HepG2 (cell line): ENCODE measurements at regions not wholly inside any gene's neighbourhood (a gene's known extent, or its start where the extent isn't known, plus 50 kb on each side); places are given as distances from the start of the nearest gene placed in this dataset.

Experiments used
- ATAC-seq: fragments of 200-7000 bp; cut with Tn5 transposase; 3 replicates; pipeline ENCODE4 v1.9.1; 2020; ENCODE audit warnings: mild to moderate bottlenecking, moderate library complexity
- BruUV-seq: library from RNA; stranded (reverse); fragments of 400-500 nt; replicated peaks from 2 replicates; lab custom pipeline; 2021; lab: Mats Ljungman, UMichigan
- CTCF ChIA-PET: fragments of 300-600 bp; formaldehyde crosslinking; extraction: SDS; loops from one replicate; lab custom pipeline; 2021; ENCODE audit warnings: low total read pairs, inconsistent platforms, low intra/inter-chr PET ratio; lab: Yijun Ruan, JAX
- POLR2A ChIA-PET: fragments of 350-600 bp; sonication (Branson Sonifier 250); formaldehyde crosslinking; loops from one replicate; lab custom pipeline; 2020; ENCODE audit warnings: antibody characterized with exemption, inconsistent platforms; lab: Yijun Ruan, JAX
- DNase-seq: peaks from one replicate; pipeline ENCODE4 v3.0.0-alpha.2; 2015; ENCODE audit warnings: low spot score
- FAIRE-seq: peaks from 3 replicates; lab custom pipeline; 2011; peaks lifted over from hg19 to GRCh38; lab: Jason Lieb, UNC
- H2AFZ ChIP-seq: one replicate; pipeline ENCODE4 v1.6.1; 2011; ENCODE audit warnings: low read length, inconsistent platforms
- H3K27ac ChIP-seq: fragments of 300-600 bp; 3 replicates; pipeline ENCODE4 v1.8.0; 2011; ENCODE audit warnings: mixed run types, mild to moderate bottlenecking, mixed read lengths, low read length, inconsistent platforms; ENCODE audit not compliant: insufficient read depth; ENCODE audit errors: extremely low read length
- H3K27me3 ChIP-seq, 2 experiments: fragments of 200-600 bp in 1 of 2; 2 replicates in 1 of 2; 3 replicates in 1 of 2; pipeline versions ENCODE4 v1.6.0 to v1.8.0; 2011; ENCODE audit warnings: low read length in 2 of 2, mild to moderate bottlenecking in 2 of 2, moderate library complexity in 2 of 2, inconsistent platforms in 1 of 2; ENCODE audit not compliant: insufficient read depth in 2 of 2, control insufficient read depth in 1 of 2
- H3K36me3 ChIP-seq, 2 experiments: fragments of 200-600 bp in 1 of 2; replicated peaks in 1 of 2; 2 replicates in 1 of 2; 3 replicates in 1 of 2; pipeline versions ENCODE4 v1.5.1 to v1.8.0; 2011; ENCODE audit warnings: low read length in 2 of 2, inconsistent platforms in 1 of 2; ENCODE audit not compliant: insufficient read depth in 2 of 2, control insufficient read depth in 1 of 2
- H3K4me1 ChIP-seq: 2 replicates; pipeline ENCODE4 v1.5.1; 2012; ENCODE audit warnings: low read length, inconsistent platforms; ENCODE audit not compliant: insufficient read depth
- H3K4me2 ChIP-seq: 2 replicates; pipeline ENCODE4 v1.6.0; 2011; ENCODE audit warnings: low read depth, low read length, inconsistent platforms
- H3K4me3 ChIP-seq, 3 experiments: fragments of 200-600 bp in 1 of 3; sonication (generic), shearing (Covaris generic) in 1 of 3; replicated peaks in 1 of 3; 2 replicates each; pipeline ENCODE4 v1.5.1; 2011 to 2016; ENCODE audit warnings: low read length in 3 of 3, inconsistent platforms in 2 of 3, low read depth in 2 of 3, mild to moderate bottlenecking in 2 of 3, control low read depth in 1 of 3, mixed read lengths in 1 of 3; ENCODE audit not compliant: insufficient read depth in 1 of 3
- H3K79me2 ChIP-seq: one replicate; pipeline ENCODE4 v1.6.1; 2011; ENCODE audit warnings: low read length, inconsistent platforms; ENCODE audit not compliant: insufficient read depth
- H3K9ac ChIP-seq: 2 replicates; pipeline ENCODE4 v1.6.0; 2011; ENCODE audit warnings: mild to moderate bottlenecking, low read depth, low read length, inconsistent platforms; ENCODE audit not compliant: insufficient read depth
- H3K9me3 ChIP-seq: 2 replicates; pipeline ENCODE4 v1.5.1; 2012; ENCODE audit warnings: mild to moderate bottlenecking, low read length
- H4K20me1 ChIP-seq: 2 replicates; pipeline ENCODE4 v1.6.0; 2011; ENCODE audit warnings: inconsistent platforms, mild to moderate bottlenecking, low read length, moderate library complexity; ENCODE audit not compliant: insufficient read depth
- HNRNPH1 ChIP-seq: fragments of 200-400 bp; formaldehyde crosslinking; optimal IDR thresholded peaks from 2 replicates; pipeline ENCODE3; 2017; ENCODE audit warnings: mild to moderate bottlenecking, low read depth, low read length
- WGBS: methylation state at CpG from one replicate; pipeline ENCODE4 v1.1.6; 2017; ENCODE audit warnings: low lambda C conversion rate; 5-methylcytosine and 5-hydroxymethylcytosine counted together
- in situ Hi-C: cut with HindIII; loops from 2 replicates; pipeline ENCODE4 v1.10.0; 2017; ENCODE audit warnings: low pct_unique_long_range_greater_than_20kb; ENCODE audit not compliant: extremely low pct_ligation_motif_present
- intact Hi-C: fragments of 100-400 bp; cut with micrococcal nuclease; formaldehyde crosslinking; loops from one replicate; pipeline ENCODE4 v1.10.0; 2022; ENCODE audit not compliant: unreplicated experiment
- TF ChIP-seq, protein P1 (sequence below): sonication (generic); formaldehyde crosslinking; IDR thresholded peaks from 2 replicates; pipeline ENCODE4 v1.5.0; 2020; ENCODE audit warnings: missing genetic modification reagents

DNA sequence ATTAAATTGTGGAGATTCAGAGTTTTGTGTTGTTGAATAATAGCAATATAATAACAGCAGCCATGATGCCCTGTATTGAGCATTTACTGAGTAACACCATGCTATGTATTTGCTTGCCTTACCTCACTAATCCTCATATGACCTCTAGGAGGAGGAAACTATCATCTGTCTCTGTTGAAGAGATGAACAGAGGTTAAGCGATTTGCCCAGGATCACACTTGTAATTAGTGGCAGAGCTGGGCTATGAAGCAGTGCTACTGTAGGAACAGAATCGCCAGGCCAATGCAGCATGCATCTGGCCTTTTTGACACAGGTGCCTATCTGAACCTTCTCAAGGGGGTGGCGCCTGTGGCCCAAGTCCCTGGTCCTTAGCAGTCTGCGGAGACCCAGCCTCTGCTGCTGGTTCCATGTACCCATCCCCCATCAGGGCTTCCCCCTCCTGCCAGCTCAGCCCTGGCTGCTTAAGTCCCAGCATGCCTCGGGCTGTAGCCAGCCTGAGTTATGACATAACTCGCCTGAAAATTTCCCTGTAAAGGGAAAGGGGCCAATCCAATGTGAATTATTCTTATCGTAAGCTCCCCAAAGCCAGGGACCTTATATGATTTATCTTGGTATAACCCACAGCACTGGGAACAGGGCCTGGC lies 50.4 kb upstream of the HS3ST2 start:
- intact Hi-C loops, result no loop called here
- no peak for TF ChIP-seq HNRNPH1
- TF ChIP-seq, protein P1, sequence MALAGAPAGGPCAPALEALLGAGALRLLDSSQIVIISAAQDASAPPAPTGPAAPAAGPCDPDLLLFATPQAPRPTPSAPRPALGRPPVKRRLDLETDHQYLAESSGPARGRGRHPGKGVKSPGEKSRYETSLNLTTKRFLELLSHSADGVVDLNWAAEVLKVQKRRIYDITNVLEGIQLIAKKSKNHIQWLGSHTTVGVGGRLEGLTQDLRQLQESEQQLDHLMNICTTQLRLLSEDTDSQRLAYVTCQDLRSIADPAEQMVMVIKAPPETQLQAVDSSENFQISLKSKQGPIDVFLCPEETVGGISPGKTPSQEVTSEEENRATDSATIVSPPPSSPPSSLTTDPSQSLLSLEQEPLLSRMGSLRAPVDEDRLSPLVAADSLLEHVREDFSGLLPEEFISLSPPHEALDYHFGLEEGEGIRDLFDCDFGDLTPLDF (CRISPR knock-in tag), result no peak
- TF ChIP-seq, all 625 proteins: peak for 0
- FAIRE-seq (no peak), ATAC-seq (no peak), DNase-seq (no peak)
- CTCF ChIA-PET, result no interaction called here
- Histone ChIP-seq H3K79me2 (no peaks in the 10 kb centered on the region), H3K9ac (no peak overlapping the region), H4K20me1 (no peaks in the 10 kb centered on the region), H2AFZ (no peak overlapping the region), H3K27me3 (no peaks in the 10 kb centered on the region), H3K9me3 (no peaks in the 10 kb centered on the region), H3K36me3 (no peaks in the 10 kb centered on the region), H3K27ac (no peak overlapping the region), H3K4me3 (no peak overlapping the region), H3K4me1 (no peaks in the 10 kb centered on the region), H3K4me2 (no peak overlapping the region)
- 13% methylated on average over 7 of the region's 7 CpGs for WGBS
- BruUV-seq, result no TSS peak
- in situ Hi-C loops, result no loop called here
- POLR2A ChIA-PET, result no interaction called here
